CD4-positive, alpha-beta T cell (primary cell): ENCODE measurements at regions not wholly inside any gene's neighbourhood (a gene's known extent, or its start where the extent isn't known, plus 50 kb on each side); places are given as distances from the start of the nearest gene placed in this dataset.

Experiments
- ATAC-seq: fragments of 200-7000 bp; cut with Tn5 transposase; one replicate; pipeline ENCODE4 v1.10.0; 2022; ENCODE audit warnings: mild to moderate bottlenecking; ENCODE audit not compliant: poor library complexity
- CTCF ChIA-PET: fragments of 350-600 bp; sonication (Branson Sonifier 250); formaldehyde crosslinking; loops from one replicate; lab custom pipeline; 2021; ENCODE audit warnings: antibody characterized with exemption, inconsistent platforms; lab: Charles Lee
- POLR2A ChIA-PET: fragments of 350-600 bp; sonication (Branson Sonifier 250); formaldehyde crosslinking; loops from one replicate; lab custom pipeline; 2021; ENCODE audit warnings: antibody characterized with exemption, inconsistent platforms; lab: Charles Lee
- DNase-seq, 14 experiments: peaks; one replicate each; pipeline ENCODE4 v3.0.0-alpha.2; 2013 to 2020; ENCODE audit warnings: mixed read lengths in 2 of 14
- H3K27ac ChIP-seq, 2 donors: one replicate each; pipeline versions ENCODE4 v1.5.1 to v1.7.0; 2013; ENCODE audit warnings: low read length in 2 of 2, low read depth in 1 of 2, mild to moderate bottlenecking in 1 of 2
- H3K27me3 ChIP-seq, 2 experiments: 1 replicate in 1 of 2; 2 replicates in 1 of 2; pipeline versions ENCODE4 v1.6.1 to v1.7.0; 2013; ENCODE audit warnings: low read length in 2 of 2, control low read depth in 1 of 2, mild to moderate bottlenecking in 1 of 2, moderate library complexity in 1 of 2; ENCODE audit not compliant: insufficient read depth in 2 of 2, control insufficient read depth in 1 of 2
- H3K36me3 ChIP-seq: one replicate; pipeline ENCODE4 v1.6.1; 2013; ENCODE audit warnings: low read length, control low read depth; ENCODE audit not compliant: insufficient read depth
- H3K4me1 ChIP-seq: one replicate; pipeline ENCODE4 v1.6.1; 2013; ENCODE audit warnings: low read length, control low read depth; ENCODE audit not compliant: insufficient read depth
- H3K4me3 ChIP-seq: one replicate; pipeline ENCODE4 v1.5.1; 2013; ENCODE audit warnings: mild to moderate bottlenecking, low read length, moderate library complexity
- H3K9me3 ChIP-seq, 2 experiments: 1 replicate in 1 of 2; 2 replicates in 1 of 2; pipeline versions ENCODE4 v1.6.1 to v1.7.0; 2013; ENCODE audit warnings: low read length in 2 of 2, mild to moderate bottlenecking in 2 of 2, control low read depth in 1 of 2, moderate library complexity in 1 of 2; ENCODE audit not compliant: control insufficient read depth in 1 of 2, insufficient read depth in 1 of 2
- H3K27ac Mint-ChIP-seq: one replicate; pipeline ENCODE4 v1.8.0; 2020; ENCODE audit warnings: mixed read lengths
- H3K27me3 Mint-ChIP-seq: one replicate; pipeline ENCODE4 v1.8.0; 2021; ENCODE audit warnings: mixed read lengths
- H3K36me3 Mint-ChIP-seq: one replicate; pipeline ENCODE4 v1.8.0; 2021; ENCODE audit warnings: low read depth, mixed read lengths
- H3K4me1 Mint-ChIP-seq: one replicate; pipeline ENCODE4 v1.8.0; 2021; ENCODE audit warnings: low read depth, mixed read lengths
- H3K4me3 Mint-ChIP-seq: one replicate; pipeline ENCODE4 v1.8.0; 2020; ENCODE audit warnings: mild to moderate bottlenecking, mixed read lengths
- H3K9me3 Mint-ChIP-seq: one replicate; pipeline ENCODE4 v1.8.0; 2020; ENCODE audit warnings: mixed read lengths
- intact Hi-C, 2 experiments: fragments of 100-400 bp; cut with DNase I in 1 of 2; cut with micrococcal nuclease in 1 of 2; formaldehyde crosslinking; loops; one replicate each; pipeline versions ENCODE4 v1.15.1 to v1.9.0; 2023 to 2025; cut with DNase I, micrococcal nuclease
- TF ChIP-seq, protein P1 (sequence below): fragments of 200-600 bp; IDR thresholded peaks from one replicate; pipeline ENCODE4 v1.8.0; 2022; ENCODE audit warnings: antibody characterized with exemption, mild to moderate bottlenecking

DNA sequence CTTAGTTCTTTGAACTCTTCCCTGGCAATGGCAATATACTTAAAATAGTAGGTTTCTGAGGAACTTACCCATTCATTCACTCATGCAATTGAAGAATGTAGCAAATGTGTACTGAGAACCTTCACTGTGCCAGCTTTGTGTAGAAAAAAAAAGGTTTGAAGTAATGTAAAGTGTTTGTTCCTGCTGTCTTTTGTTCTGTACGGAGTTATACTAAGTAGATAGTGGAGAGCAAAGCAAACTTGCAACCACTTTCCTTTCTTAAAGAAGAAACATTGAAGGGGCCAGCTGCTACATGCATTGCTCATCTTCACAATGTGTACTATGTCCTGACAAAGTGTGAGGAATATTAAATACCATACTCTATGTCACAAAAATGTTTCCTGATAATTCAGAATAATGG lies 68.9 kb upstream of the FREM2 start:
- TF ChIP-seq, protein P1, sequence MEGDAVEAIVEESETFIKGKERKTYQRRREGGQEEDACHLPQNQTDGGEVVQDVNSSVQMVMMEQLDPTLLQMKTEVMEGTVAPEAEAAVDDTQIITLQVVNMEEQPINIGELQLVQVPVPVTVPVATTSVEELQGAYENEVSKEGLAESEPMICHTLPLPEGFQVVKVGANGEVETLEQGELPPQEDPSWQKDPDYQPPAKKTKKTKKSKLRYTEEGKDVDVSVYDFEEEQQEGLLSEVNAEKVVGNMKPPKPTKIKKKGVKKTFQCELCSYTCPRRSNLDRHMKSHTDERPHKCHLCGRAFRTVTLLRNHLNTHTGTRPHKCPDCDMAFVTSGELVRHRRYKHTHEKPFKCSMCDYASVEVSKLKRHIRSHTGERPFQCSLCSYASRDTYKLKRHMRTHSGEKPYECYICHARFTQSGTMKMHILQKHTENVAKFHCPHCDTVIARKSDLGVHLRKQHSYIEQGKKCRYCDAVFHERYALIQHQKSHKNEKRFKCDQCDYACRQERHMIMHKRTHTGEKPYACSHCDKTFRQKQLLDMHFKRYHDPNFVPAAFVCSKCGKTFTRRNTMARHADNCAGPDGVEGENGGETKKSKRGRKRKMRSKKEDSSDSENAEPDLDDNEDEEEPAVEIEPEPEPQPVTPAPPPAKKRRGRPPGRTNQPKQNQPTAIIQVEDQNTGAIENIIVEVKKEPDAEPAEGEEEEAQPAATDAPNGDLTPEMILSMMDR, result no peak
- intact Hi-C loops, result no loop called here
- H3K9me3 Mint-ChIP-seq, result no peaks in the 10 kb centered on the region
- H3K27me3 Mint-ChIP-seq, result no peaks in the 10 kb centered on the region
- DNase-seq (no peak), ATAC-seq (no peak)
- ChIA-PET POLR2A (no interaction called here), CTCF (no interaction called here)
- no peak overlapping the region for H3K4me3 Mint-ChIP-seq
- H3K9me3 ChIP-seq, result no peaks in the 10 kb centered on the region
- H3K27ac Mint-ChIP-seq, result no peak overlapping the region
- H3K4me1 Mint-ChIP-seq, result no peaks in the 10 kb centered on the region
- no peak overlapping the region for H3K4me3 ChIP-seq
- no peak overlapping the region for H3K27ac ChIP-seq
- no peaks in the 10 kb centered on the region for H3K36me3 Mint-ChIP-seq
- H3K36me3 ChIP-seq, result no peaks in the 10 kb centered on the region
- H3K27me3 ChIP-seq, result no peaks in the 10 kb centered on the region
- no peaks in the 10 kb centered on the region for H3K4me1 ChIP-seq

DNA sequence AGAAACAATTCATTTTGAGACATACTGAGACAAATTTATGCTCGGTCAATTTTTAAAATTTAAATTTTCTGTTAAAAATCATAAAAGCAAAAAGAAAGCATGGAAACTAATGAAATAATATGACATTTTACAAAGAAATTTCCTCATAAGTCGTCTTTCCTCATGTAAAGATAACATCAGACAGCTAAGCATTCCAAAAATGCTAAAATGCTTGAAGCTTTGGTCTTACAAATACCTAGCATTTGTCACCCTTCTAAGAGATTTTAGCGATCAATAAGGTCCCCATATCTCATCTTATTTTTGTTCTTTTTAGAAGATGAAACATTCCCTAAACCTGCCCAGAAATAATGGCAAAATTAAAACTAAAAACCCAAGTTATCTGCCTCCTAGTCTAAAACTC lies 68.5 kb upstream of the FREM2 start:
- Mint-ChIP-seq H3K4me1 (no peaks in the 10 kb centered on the region), H3K27ac (no peak overlapping the region), H3K27me3 (no peaks in the 10 kb centered on the region), H3K4me3 (no peak overlapping the region), H3K36me3 (no peaks in the 10 kb centered on the region), H3K9me3 (no peaks in the 10 kb centered on the region)
- ChIA-PET CTCF (no interaction called here), POLR2A (no interaction called here)
- intact Hi-C loops, result no loop called here
- DNase-seq (no peak), ATAC-seq (no peak)
- Histone ChIP-seq H3K36me3 (no peaks in the 10 kb centered on the region), H3K4me1 (no peaks in the 10 kb centered on the region), H3K27me3 (no peaks in the 10 kb centered on the region), H3K9me3 (no peaks in the 10 kb centered on the region), H3K27ac (no peak overlapping the region), H3K4me3 (no peak overlapping the region)
- TF ChIP-seq, protein P1, result no peak

DNA sequence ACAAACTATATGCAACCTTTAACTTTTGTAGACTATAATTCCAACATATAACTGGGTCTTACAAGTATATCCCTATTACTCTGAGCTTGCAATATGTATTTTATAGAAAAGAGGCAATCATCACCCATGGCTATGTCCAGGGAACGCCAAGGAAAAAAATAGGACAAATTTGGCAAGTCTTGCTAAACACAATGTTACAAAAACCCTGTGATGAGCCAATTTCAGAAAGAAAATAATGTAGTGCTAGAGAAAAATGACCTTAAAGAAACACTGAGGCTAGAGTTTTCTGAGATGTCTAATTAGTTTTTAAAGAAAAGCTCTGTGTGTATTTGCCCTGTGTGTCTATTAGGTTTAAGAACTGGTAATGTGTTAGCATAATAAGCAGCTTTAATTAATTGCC lies 68.0 kb upstream of the FREM2 start:
- Mint-ChIP-seq H3K4me3 (no peak overlapping the region), H3K36me3 (no peaks in the 10 kb centered on the region), H3K4me1 (no peaks in the 10 kb centered on the region), H3K27me3 (no peaks in the 10 kb centered on the region), H3K9me3 (no peaks in the 10 kb centered on the region), H3K27ac (no peak overlapping the region)
- H3K4me3 ChIP-seq, result no peak overlapping the region
- no peak overlapping the region for H3K27ac ChIP-seq
- ChIA-PET POLR2A (no interaction called here), CTCF (no interaction called here)
- intact Hi-C loops, result no loop called here
- no peak for DNase-seq
- TF ChIP-seq, protein P1, result no peak
- ATAC-seq, result no peak
- H3K36me3 ChIP-seq, result no peaks in the 10 kb centered on the region
- no peaks in the 10 kb centered on the region for H3K4me1 ChIP-seq
- H3K27me3 ChIP-seq, result no peaks in the 10 kb centered on the region
- no peaks in the 10 kb centered on the region for H3K9me3 ChIP-seq
